HL-60 (cell line): ENCODE measurements at regions not wholly inside any gene's neighbourhood (a gene's known extent, or its start where the extent isn't known, plus 50 kb on each side); places are given as distances from the start of the nearest gene placed in this dataset.

Experiments
- GABPA ChIP-seq: IDR thresholded peaks from 2 replicates; pipeline ENCODE4 v1.6.1; 2012; ENCODE audit warnings: low read depth
- TF ChIP-seq, protein P1 (sequence below): IDR thresholded peaks from one replicate; pipeline ENCODE4 v1.5.1; 2011; ENCODE audit warnings: low read length, control low read depth, inconsistent platforms; ENCODE audit not compliant: insufficient read depth
- TF ChIP-seq, protein P2 (sequence below): IDR thresholded peaks from 2 replicates; pipeline ENCODE4 v1.6.1; 2012; ENCODE audit warnings: low read depth; ENCODE audit not compliant: insufficient replicate concordance

DNA sequence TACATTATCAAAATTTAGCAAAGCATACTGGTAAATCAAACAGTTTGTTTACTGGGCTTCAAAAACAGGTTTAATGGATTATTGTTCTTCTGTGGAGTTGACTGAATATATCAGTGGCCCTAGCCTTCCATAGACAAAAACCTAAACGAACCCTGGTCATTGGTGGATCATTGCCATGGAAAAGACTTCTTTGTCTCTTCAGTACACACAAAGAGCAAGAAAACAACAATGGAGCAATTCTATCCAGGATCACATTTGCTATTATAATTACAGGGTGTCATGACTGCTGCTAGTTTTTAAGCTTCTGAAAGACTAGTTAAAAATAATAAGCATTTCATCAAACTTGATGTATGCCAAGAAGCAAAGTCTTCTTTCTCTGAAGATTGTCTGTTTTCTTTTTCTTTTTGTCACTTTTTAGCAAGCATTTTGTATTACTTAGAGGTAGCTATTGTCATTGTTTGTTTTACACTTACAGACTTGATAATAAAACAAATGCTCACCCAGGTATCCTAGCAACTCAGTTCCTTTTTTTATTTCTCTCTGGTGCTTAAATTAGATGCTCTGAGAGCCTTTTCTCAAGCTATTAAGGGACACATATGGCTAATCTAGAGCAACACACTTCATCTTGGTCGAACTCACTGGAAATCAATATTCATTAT lies 1228.7 kb upstream of the DDX18 start:
- TF ChIP-seq GABPA, result no peak
- TF ChIP-seq, protein P1, sequence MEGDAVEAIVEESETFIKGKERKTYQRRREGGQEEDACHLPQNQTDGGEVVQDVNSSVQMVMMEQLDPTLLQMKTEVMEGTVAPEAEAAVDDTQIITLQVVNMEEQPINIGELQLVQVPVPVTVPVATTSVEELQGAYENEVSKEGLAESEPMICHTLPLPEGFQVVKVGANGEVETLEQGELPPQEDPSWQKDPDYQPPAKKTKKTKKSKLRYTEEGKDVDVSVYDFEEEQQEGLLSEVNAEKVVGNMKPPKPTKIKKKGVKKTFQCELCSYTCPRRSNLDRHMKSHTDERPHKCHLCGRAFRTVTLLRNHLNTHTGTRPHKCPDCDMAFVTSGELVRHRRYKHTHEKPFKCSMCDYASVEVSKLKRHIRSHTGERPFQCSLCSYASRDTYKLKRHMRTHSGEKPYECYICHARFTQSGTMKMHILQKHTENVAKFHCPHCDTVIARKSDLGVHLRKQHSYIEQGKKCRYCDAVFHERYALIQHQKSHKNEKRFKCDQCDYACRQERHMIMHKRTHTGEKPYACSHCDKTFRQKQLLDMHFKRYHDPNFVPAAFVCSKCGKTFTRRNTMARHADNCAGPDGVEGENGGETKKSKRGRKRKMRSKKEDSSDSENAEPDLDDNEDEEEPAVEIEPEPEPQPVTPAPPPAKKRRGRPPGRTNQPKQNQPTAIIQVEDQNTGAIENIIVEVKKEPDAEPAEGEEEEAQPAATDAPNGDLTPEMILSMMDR, result no peak
- TF ChIP-seq, protein P2, sequence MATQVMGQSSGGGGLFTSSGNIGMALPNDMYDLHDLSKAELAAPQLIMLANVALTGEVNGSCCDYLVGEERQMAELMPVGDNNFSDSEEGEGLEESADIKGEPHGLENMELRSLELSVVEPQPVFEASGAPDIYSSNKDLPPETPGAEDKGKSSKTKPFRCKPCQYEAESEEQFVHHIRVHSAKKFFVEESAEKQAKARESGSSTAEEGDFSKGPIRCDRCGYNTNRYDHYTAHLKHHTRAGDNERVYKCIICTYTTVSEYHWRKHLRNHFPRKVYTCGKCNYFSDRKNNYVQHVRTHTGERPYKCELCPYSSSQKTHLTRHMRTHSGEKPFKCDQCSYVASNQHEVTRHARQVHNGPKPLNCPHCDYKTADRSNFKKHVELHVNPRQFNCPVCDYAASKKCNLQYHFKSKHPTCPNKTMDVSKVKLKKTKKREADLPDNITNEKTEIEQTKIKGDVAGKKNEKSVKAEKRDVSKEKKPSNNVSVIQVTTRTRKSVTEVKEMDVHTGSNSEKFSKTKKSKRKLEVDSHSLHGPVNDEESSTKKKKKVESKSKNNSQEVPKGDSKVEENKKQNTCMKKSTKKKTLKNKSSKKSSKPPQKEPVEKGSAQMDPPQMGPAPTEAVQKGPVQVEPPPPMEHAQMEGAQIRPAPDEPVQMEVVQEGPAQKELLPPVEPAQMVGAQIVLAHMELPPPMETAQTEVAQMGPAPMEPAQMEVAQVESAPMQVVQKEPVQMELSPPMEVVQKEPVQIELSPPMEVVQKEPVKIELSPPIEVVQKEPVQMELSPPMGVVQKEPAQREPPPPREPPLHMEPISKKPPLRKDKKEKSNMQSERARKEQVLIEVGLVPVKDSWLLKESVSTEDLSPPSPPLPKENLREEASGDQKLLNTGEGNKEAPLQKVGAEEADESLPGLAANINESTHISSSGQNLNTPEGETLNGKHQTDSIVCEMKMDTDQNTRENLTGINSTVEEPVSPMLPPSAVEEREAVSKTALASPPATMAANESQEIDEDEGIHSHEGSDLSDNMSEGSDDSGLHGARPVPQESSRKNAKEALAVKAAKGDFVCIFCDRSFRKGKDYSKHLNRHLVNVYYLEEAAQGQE, result no peak
